Neural progenitor cell (in vitro differentiated cells): ENCODE measurements at regions not wholly inside any gene's neighbourhood (a gene's known extent, or its start where the extent isn't known, plus 50 kb on each side); places are given as distances from the start of the nearest gene placed in this dataset.

Experiments
- CTCF ChIP-seq: fragments of 200-600 bp; sonication (generic); IDR thresholded peaks from 2 replicates; pipeline ENCODE4 v1.5.1; 2017; ENCODE audit warnings: antibody characterized with exemption, mild to moderate bottlenecking
- EZH2 ChIP-seq: fragments of 200-600 bp; sonication (generic); IDR thresholded peaks from 2 replicates; pipeline ENCODE4 v1.6.1; 2017; ENCODE audit warnings: antibody characterized with exemption, mild to moderate bottlenecking, moderate library complexity

- TF ChIP-seq EZH2 (no peak), CTCF (no peak)
These were observed 804.3 kb downstream of the KCNJ3 start for GRCh38 chr2:155502766-155503165.
